C4-2B (cell line): ENCODE measurements at regions not wholly inside any gene's neighbourhood (a gene's known extent, or its start where the extent isn't known, plus 50 kb on each side); places are given as distances from the start of the nearest gene placed in this dataset.
"Not testable (repeated sequence)": the region's sequence is repeated elsewhere in the genome, so short reads cannot be mapped to it uniquely, and the experiment has no call there.

Experiments
- ZFX ChIP-seq: fragments of 450-650 bp; IDR thresholded peaks from 2 replicates; pipeline ENCODE4 v1.6.1; 2017
- TF ChIP-seq, protein P1 (sequence below): fragments of 450-650 bp; conservative IDR thresholded peaks from 2 replicates; pipeline ENCODE4 v1.5.1; 2017; ENCODE audit warnings: mild to moderate bottlenecking

DNA sequence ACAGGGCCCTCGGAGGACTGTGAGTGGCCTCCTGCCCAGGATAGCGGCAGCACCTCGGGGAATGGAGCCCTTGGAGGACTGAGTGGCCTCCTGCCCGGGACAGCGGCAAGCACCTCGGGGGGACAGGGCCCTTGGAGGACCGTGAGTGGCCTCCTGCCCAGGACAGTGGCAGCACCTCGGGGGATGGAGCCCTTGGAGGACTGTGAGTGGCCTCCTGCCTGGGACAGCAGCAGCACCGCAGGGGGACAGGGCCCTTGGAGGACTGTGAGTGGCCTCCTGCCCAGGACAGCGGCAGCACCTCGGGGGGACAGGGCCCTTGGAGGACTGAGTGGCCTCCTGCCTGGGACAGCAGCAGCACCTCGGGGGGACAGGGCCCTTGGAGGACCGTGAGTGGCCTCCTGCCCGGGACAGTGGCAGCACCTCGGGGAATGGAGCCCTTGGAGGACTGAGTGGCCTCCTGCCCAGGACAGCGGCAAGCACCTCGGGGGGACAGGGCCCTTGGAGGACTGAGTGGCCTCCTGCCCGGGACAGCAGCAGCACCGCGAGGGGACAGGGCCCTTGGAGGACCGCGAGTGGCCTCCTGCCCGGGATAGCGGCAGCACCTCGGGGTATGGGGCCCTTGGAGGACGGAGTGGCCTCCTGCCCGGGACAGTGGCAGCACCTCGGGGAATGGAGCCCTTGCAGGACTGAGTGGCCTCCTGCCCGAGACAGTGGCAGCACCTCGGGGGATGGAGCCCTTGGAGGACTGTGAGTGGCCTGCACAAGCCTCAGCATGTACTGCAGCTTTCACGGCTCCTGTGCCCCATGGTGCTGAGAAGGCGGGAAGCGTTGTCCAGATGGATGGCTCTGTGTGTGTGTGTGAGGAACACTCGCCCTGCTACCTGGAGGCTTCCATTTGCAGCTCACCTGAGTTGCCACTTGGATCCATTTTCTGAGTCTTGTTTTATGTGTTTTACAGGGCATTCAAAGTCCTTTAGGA is 109.5 kb downstream of the SOX1 start:
- TF ChIP-seq, protein P1, sequence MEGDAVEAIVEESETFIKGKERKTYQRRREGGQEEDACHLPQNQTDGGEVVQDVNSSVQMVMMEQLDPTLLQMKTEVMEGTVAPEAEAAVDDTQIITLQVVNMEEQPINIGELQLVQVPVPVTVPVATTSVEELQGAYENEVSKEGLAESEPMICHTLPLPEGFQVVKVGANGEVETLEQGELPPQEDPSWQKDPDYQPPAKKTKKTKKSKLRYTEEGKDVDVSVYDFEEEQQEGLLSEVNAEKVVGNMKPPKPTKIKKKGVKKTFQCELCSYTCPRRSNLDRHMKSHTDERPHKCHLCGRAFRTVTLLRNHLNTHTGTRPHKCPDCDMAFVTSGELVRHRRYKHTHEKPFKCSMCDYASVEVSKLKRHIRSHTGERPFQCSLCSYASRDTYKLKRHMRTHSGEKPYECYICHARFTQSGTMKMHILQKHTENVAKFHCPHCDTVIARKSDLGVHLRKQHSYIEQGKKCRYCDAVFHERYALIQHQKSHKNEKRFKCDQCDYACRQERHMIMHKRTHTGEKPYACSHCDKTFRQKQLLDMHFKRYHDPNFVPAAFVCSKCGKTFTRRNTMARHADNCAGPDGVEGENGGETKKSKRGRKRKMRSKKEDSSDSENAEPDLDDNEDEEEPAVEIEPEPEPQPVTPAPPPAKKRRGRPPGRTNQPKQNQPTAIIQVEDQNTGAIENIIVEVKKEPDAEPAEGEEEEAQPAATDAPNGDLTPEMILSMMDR: not testable (repeated sequence)
- not testable (repeated sequence) for TF ChIP-seq ZFX
